ENCODE measurements at regions not wholly inside any gene's neighbourhood (a gene's known extent, or its start where the extent isn't known, plus 50 kb on each side); places are given as distances from the start of the nearest gene placed in this dataset.

DNA sequence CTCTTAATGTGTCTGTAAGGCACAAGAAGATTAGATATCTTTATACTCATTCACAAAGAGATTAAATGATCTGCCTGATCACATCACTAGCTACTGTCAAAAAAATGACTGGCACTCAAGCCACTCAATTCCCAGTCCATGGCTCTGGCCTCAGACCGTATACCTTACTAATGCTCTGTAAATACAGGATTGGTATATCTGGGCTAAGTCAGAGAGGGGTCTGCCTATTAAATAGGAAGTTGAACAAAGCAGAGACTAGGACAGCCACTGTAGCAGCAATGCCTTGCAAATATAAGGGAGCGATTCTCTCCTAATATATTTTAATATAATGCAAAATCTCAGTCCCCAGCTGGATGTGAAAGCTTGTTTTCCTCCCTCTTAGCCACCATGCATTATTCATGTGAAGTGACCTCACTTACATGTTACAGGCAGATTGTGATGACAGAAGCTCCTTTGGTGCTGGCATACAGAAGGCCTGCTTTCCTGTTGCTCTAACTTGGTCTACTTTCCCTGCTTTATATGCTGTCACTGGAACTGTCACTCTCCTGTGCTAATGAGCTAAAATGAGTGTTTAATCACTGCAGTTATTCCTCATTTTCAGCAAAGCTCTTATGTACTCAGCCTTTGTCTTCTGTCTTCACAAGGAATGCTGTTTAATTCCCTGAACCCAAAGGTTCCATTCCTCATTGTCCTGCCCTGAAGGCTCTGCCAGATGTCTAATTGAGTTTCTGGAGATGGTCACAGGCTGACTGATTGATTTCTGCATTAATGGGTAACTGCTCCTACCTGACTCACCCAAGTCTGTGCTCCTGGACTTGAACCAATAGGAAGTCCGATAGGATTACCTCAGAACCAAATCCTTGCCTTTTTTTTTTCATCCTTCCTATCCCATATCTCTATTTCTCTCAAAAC, 578.2 kb downstream of the KLHL13 start:
- no peak overlapping the region for H3K27ac ChIP-seq
- TF ChIP-seq, protein P1, sequence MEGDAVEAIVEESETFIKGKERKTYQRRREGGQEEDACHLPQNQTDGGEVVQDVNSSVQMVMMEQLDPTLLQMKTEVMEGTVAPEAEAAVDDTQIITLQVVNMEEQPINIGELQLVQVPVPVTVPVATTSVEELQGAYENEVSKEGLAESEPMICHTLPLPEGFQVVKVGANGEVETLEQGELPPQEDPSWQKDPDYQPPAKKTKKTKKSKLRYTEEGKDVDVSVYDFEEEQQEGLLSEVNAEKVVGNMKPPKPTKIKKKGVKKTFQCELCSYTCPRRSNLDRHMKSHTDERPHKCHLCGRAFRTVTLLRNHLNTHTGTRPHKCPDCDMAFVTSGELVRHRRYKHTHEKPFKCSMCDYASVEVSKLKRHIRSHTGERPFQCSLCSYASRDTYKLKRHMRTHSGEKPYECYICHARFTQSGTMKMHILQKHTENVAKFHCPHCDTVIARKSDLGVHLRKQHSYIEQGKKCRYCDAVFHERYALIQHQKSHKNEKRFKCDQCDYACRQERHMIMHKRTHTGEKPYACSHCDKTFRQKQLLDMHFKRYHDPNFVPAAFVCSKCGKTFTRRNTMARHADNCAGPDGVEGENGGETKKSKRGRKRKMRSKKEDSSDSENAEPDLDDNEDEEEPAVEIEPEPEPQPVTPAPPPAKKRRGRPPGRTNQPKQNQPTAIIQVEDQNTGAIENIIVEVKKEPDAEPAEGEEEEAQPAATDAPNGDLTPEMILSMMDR (conservative IDR thresholded peaks at IDR 0.05), result no peak
- TF ChIP-seq ZFX (IDR thresholded peaks at IDR 0.05), result no peak

DNA sequence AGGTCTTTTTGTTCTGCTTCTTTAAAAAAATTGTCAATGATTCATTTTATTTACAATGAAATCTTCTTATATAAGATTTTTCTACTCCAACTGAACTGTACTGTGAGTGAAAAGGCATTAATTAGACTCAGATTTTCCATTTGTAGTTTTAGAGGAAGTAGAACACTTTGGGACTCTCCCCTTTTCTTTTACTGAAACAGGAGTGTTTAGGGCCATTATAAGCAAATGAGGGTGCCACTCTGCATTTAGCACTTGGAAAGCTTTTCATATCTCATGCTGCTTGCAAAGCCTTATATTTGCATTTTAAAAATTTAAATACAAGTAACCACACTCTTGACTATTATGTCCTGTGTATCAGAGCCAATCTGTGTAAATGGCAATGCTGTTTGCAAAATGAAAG, 584.3 kb downstream of the KLHL13 start:
- TF ChIP-seq ZFX (IDR thresholded peaks at IDR 0.05), result no peak
- TF ChIP-seq, protein P1 (conservative IDR thresholded peaks at IDR 0.05), result no peak
- H3K27ac ChIP-seq, result no peak overlapping the region

DNA sequence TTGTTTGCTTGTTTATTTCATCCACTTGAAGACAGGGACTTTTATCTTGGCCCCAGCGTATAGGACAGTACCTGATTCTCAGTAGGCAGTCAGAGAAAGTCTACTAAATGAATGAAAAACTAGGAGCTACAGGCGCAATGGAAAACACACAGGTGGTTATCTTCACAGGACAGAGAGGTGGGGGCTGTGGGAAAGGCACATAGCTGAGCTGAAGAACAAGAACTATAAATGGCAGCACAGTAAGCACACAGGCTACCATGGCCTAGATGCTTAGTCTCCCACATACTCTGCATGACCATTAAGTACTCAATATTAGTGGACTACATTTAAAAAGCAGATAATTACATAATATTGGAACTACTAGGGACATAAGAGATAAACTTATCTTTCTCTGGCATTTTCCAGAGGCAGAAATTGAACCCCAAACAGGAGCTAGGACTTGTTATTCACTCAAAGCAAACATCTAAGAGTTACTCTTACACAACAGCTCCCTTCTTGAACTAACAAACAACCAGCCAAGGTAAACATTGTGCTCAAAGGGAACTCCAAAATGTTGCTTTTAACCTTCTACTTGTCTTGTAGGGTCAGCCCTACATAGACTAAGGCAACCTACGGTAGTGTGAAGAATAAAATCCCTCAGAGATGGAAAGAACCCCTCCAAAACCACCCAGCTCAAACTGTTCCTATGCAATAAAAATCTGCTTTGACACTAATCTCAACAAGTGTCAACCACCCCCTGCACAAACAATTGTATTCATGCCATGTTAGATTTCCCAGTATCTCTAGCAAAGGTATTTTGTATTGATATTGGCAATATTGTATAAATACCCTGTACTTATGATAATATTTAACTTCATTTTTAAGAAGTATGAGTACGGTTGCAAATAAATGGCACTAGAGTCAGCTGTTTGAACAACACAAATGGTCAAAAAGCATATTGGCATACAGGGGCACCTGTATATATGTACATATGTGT, 593.6 kb downstream of the KLHL13 start:
- peak overlapping the region; percentile 61; the same call in 1 of the 2 replicates for H3K27ac ChIP-seq
- no peak for TF ChIP-seq ZFX (IDR thresholded peaks at IDR 0.05)
- TF ChIP-seq, protein P1 (conservative IDR thresholded peaks at IDR 0.05), result no peak

DNA sequence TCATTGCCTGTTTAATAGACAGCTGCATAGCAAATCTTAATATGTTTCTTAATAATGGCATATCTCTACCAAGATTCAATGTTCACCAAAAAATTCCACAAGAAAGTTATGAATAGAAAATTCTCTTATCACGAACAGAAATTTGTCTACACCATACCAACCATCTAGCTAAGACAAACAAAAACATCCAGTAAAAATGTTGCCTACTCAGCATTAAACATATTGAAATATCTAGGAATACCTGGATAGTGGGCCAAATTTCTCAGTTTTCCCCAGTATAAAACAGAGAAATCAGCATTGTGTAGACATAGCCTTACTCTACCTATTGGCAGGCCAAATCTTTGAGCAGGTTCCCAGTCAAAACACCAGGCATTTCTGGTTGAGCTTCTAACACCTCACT, 598.6 kb downstream of the KLHL13 start:
- no peak overlapping the region for H3K27ac ChIP-seq
- TF ChIP-seq ZFX (IDR thresholded peaks at IDR 0.05), result no peak
- TF ChIP-seq, protein P1 (conservative IDR thresholded peaks at IDR 0.05), result no peak

DNA sequence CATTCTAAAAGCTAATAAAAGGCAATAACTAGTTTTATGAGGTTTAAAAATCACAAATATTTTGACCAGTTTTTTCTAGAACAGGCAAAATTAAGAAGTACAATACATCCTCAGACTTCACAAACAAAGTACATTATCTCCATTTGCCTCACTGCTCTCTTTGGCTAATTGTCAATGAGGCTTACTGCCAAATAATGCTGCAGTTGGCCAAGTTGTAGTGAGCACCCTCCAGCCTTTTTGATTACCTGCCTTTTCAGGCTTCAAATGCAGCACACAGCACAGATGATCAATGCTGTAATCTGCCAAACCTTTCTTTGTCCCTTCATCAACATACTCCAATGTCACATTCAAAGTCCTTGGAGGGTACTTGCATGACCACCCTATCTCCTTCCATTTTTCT, 605.2 kb downstream of the KLHL13 start:
- no peak for TF ChIP-seq ZFX (IDR thresholded peaks at IDR 0.05)
- TF ChIP-seq, protein P1 (conservative IDR thresholded peaks at IDR 0.05), result no peak
- H3K27ac ChIP-seq, result no peak overlapping the region

DNA sequence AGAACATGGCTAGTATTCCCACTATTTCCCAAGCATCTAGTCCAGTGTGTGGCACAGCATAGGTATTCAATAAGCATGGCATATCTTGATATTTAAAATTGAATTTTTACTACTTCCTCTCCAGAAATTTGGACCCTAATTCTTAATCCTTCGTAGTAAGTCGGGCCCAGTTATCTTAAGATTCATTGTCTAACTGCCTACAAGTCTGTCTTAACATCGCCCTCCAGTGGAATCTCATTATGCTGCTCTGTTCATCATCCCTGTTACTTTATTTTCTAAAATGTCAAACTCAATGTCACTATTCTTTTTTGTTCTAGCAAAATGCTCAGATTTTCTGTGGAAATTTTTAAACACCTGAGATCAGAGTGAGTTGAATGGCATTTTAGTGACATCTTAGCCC, 606.2 kb downstream of the KLHL13 start:
- no peak overlapping the region for H3K27ac ChIP-seq
- no peak for TF ChIP-seq ZFX (IDR thresholded peaks at IDR 0.05)
- TF ChIP-seq, protein P1 (conservative IDR thresholded peaks at IDR 0.05), result peak; percentile 54
